Left lung (tissue), 4 donors: ENCODE measurements at regions not wholly inside any gene's neighbourhood (a gene's known extent, or its start where the extent isn't known, plus 50 kb on each side); places are given as distances from the start of the nearest gene placed in this dataset.

Experiments used
- ATAC-seq: fragments of 200-7000 bp; cut with Tn5 transposase; one replicate; pipeline ENCODE4 v1.9.1; 2020; ENCODE audit warnings: moderate library complexity
- DNase-seq, 4 donors: peaks; one replicate each; pipeline ENCODE4 v3.0.0-alpha.2; 2013 to 2020
- H3K27ac ChIP-seq, 2 donors: fragments of 200-600 bp; sonication (generic) in 1 of 2; one replicate each; pipeline versions ENCODE4 v1.5.0 to v1.8.0; 2020 to 2021
- H3K27me3 ChIP-seq, 2 donors: fragments of 200-600 bp; sonication (generic) in 1 of 2; one replicate each; pipeline versions ENCODE4 v1.5.0 to v1.8.0; 2020 to 2021
- H3K36me3 ChIP-seq, 2 donors: fragments of 200-600 bp; sonication (generic) in 1 of 2; one replicate each; pipeline versions ENCODE4 v1.5.0 to v1.8.0; 2020 to 2021
- H3K4me1 ChIP-seq, 2 donors: fragments of 200-600 bp; one replicate each; pipeline ENCODE4 v1.8.0; 2021
- H3K4me3 ChIP-seq, 2 donors: fragments of 200-600 bp; sonication (generic) in 1 of 2; one replicate each; pipeline versions ENCODE4 v1.5.0 to v1.8.0; 2020 to 2021; ENCODE audit warnings: mild to moderate bottlenecking in 1 of 2
- H3K9me3 ChIP-seq, 2 donors: fragments of 200-600 bp; sonication (generic) in 1 of 2; one replicate each; pipeline versions ENCODE4 v1.5.0 to v1.8.0; 2020 to 2021
- CTCF ChIP-seq, 2 donors: fragments of 200-600 bp; sonication (generic) in 1 of 2; IDR thresholded peaks; one replicate each; pipeline versions ENCODE4 v1.5.0 to v1.8.0; 2021; ENCODE audit warnings: antibody characterized with exemption in 2 of 2
- intact Hi-C, 2 donors: fragments of 100-400 bp; cut with DNase I; formaldehyde crosslinking; loops; one replicate each; pipeline versions ENCODE4 v1.11.2 to v1.14.2; 2022
- donor health status: DM: no; HTN: yes; CAD: no.
- donor health status: DM: no; HTN: no; CAD: no.

DNA sequence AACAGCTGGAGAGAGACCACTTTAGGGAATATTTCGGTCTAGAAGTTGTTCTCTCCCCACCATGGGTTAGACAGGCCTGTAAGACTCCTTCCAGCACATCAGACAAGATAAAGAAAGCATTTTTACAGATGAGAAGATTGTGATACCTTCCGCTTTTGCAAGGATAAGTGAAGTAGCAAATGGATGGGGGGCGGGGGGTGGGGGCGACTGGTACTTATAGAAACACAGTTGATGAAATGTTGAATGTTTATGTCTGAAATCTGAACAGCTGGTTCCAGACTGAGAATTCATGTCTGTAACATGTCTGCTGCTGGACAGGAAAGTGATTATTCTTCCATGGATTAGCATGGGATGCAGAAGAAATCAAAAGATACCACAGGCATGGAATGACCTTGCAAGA lies 90.5 kb upstream of the FN1 start:
- no peaks in the 10 kb centered on the region for H3K36me3 ChIP-seq
- DNase-seq: no peak
- intact Hi-C loops: no loop called here

GRCh38 chr2:215522237-215522636 lies 86.4 kb upstream of the FN1 start:
- Histone ChIP-seq H3K4me1 (no peaks in the 10 kb centered on the region), H3K36me3 (no peaks in the 10 kb centered on the region), H3K27me3 (no peaks in the 10 kb centered on the region), H3K4me3 (no peak overlapping the region), H3K27ac (no peak overlapping the region), H3K9me3 (no peaks in the 10 kb centered on the region)
- no peak for TF ChIP-seq CTCF (IDR thresholded peaks at IDR 0.05)
- intact Hi-C loops: no loop called here
- no peak for ATAC-seq
- no peak for DNase-seq

More for the DNA sequence above, 90.5 kb upstream of the FN1 start:
- Histone ChIP-seq H3K4me1 (no peaks in the 10 kb centered on the region), H3K27me3 (no peaks in the 10 kb centered on the region), H3K9me3 (peaks cover 0 to 3% of the 10 kb centered on the region in 2 donors), H3K27ac (no peak overlapping the region), H3K4me3 (no peak overlapping the region)
- TF ChIP-seq CTCF (IDR thresholded peaks at IDR 0.05): no peak
- ATAC-seq: no peak

- DNase-seq (no peak), ATAC-seq (no peak)
- intact Hi-C loops: no loop called here
- no peak for TF ChIP-seq CTCF (IDR thresholded peaks at IDR 0.05)
- Histone ChIP-seq H3K4me3 (no peak overlapping the region), H3K9me3 (no peaks in the 10 kb centered on the region), H3K4me1 (no peaks in the 10 kb centered on the region), H3K27me3 (no peaks in the 10 kb centered on the region), H3K36me3 (no peaks in the 10 kb centered on the region), H3K27ac (no peak overlapping the region)
Observed at GRCh38 chr2:215521031-215521430, 85.2 kb upstream of the FN1 start.

GRCh38 chr2:215517391-215517790 lies 81.5 kb upstream of the FN1 start:
- intact Hi-C loops: no loop called here
- ATAC-seq (no peak), DNase-seq (no peak)
- H3K27me3 ChIP-seq: no peaks in the 10 kb centered on the region
- no peak overlapping the region for H3K27ac ChIP-seq
- TF ChIP-seq CTCF (IDR thresholded peaks at IDR 0.05): no peak
- H3K4me3 ChIP-seq: no peak overlapping the region
- no peaks in the 10 kb centered on the region for H3K36me3 ChIP-seq
- no peaks in the 10 kb centered on the region for H3K4me1 ChIP-seq
- no peaks in the 10 kb centered on the region for H3K9me3 ChIP-seq

GRCh38 chr2:215514516-215514915 lies 78.6 kb upstream of the FN1 start:
- no peaks in the 10 kb centered on the region for H3K4me1 ChIP-seq
- no peaks in the 10 kb centered on the region for H3K9me3 ChIP-seq
- H3K27ac ChIP-seq: no peak overlapping the region
- no peak for TF ChIP-seq CTCF (IDR thresholded peaks at IDR 0.05)
- H3K27me3 ChIP-seq: no peaks in the 10 kb centered on the region
- DNase-seq: peak in 1 of 4 donors; percentile 68
- H3K4me3 ChIP-seq: no peak overlapping the region
- intact Hi-C loops: no loop called here
- no peak for ATAC-seq
- no peaks in the 10 kb centered on the region for H3K36me3 ChIP-seq
